Loucy (cell line): ENCODE measurements at regions not wholly inside any gene's neighbourhood (a gene's known extent, or its start where the extent isn't known, plus 50 kb on each side); places are given as distances from the start of the nearest gene placed in this dataset.

Source experiments
- H2AFZ ChIP-seq: fragments of 200-600 bp; sonication (generic); 2 replicates; pipeline ENCODE4 v1.6.0; 2016; ENCODE audit warnings: antibody characterized with exemption, mild to moderate bottlenecking, low read length, moderate library complexity
- H3F3A ChIP-seq: fragments of 200-600 bp; 2 replicates; pipeline ENCODE4 v1.6.0; 2016; ENCODE audit warnings: antibody characterized with exemption, low read depth, mild to moderate bottlenecking
- H3K27me3 ChIP-seq: fragments of 200-600 bp; sonication (generic); 2 replicates; pipeline ENCODE4 v1.6.1; 2014; ENCODE audit warnings: low read length, mild to moderate bottlenecking; ENCODE audit not compliant: insufficient read depth, poor library complexity, severe bottlenecking
- H3K36me3 ChIP-seq: fragments of 200-600 bp; sonication (generic); 2 replicates; pipeline ENCODE4 v1.6.1; 2016; ENCODE audit warnings: low read length; ENCODE audit not compliant: insufficient read depth
- H3K4me1 ChIP-seq: fragments of 200-600 bp; sonication (generic); 2 replicates; pipeline ENCODE4 v1.5.1; 2014; ENCODE audit warnings: low read length, mild to moderate bottlenecking; ENCODE audit not compliant: insufficient read depth, poor library complexity, severe bottlenecking
- H3K4me2 ChIP-seq: fragments of 200-600 bp; sonication (generic); 2 replicates; pipeline ENCODE4 v1.6.0; 2014; ENCODE audit warnings: antibody characterized with exemption, low read length, low read depth, mild to moderate bottlenecking; ENCODE audit not compliant: poor library complexity, severe bottlenecking
- H3K4me3 ChIP-seq: fragments of 200-600 bp; sonication (generic); 2 replicates; pipeline ENCODE4 v1.5.1; 2014; ENCODE audit warnings: low read length, mild to moderate bottlenecking, mixed read lengths; ENCODE audit not compliant: poor library complexity, severe bottlenecking
- H3K79me2 ChIP-seq: fragments of 200-600 bp; sonication (generic); 2 replicates; pipeline ENCODE4 v1.6.1; 2014; ENCODE audit warnings: low read length; ENCODE audit not compliant: insufficient read depth
- H3K9ac ChIP-seq: fragments of 200-600 bp; sonication (generic); 2 replicates; pipeline ENCODE4 v1.6.0; 2014; ENCODE audit warnings: mild to moderate bottlenecking, low read depth, low read length, moderate library complexity; ENCODE audit not compliant: poor library complexity, severe bottlenecking
- H3K9me2 ChIP-seq: fragments of 200-600 bp; sonication (generic); replicated peaks from 2 replicates; pipeline ENCODE4 v1.6.1; 2016; ENCODE audit warnings: low read depth, low read length, mixed read lengths
- H3K9me3 ChIP-seq: fragments of 200-600 bp; sonication (generic); 2 replicates; pipeline ENCODE4 v1.6.1; 2014; ENCODE audit warnings: mild to moderate bottlenecking, antibody characterized with exemption, low read length, low read depth; ENCODE audit not compliant: insufficient read depth
- H4K20me1 ChIP-seq: fragments of 200-600 bp; sonication (generic); 2 replicates; pipeline ENCODE4 v1.6.0; 2014; ENCODE audit warnings: antibody characterized with exemption, low read length, mild to moderate bottlenecking; ENCODE audit not compliant: insufficient read depth, poor library complexity, severe bottlenecking
- EZH2phosphoT487 ChIP-seq: fragments of 200-600 bp; IDR thresholded peaks from 2 replicates; pipeline ENCODE4 v1.6.1; 2018; ENCODE audit warnings: antibody characterized with exemption, mild to moderate bottlenecking, moderate library complexity, borderline replicate concordance
- TF ChIP-seq, protein P1 (sequence below): fragments of 200-600 bp; sonication (generic); conservative IDR thresholded peaks from 2 replicates; pipeline ENCODE4 v1.5.1; 2014; ENCODE audit warnings: mild to moderate bottlenecking, antibody characterized with exemption, low read length

DNA sequence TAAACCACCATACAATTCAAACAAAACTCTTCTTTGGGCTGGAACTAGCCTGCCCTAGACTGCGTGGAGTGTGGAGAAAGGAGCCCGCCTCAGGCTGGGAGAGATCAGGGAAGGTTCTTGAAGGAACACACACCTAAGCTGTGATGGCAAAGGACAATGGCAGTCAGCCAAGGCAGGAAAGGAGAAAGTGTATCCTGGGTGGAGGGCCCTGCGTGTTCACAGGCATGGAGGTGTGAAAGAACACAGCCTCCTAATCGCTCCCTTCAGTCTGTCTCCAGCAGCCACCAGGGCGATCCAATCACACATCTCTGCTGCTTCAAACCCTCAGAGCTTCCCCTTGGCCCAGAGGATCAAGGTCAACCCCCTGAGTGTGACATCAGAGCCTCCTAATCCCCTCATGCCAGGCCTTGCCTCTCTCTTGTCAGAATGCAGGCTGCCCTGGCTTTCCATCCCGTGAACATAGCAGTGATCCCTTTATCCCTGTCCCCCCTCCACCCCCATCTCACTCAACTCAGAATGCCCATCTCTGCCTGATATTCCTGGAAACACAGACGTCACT lies 173.0 kb downstream of the KATNIP start:
- no peak overlapping the region for H2AFZ ChIP-seq
- no peak overlapping the region for H3K4me2 ChIP-seq
- H3K9me3 ChIP-seq: no peaks in the 10 kb centered on the region
- no peaks in the 10 kb centered on the region for H3K27me3 ChIP-seq
- no peak overlapping the region for H3K4me3 ChIP-seq
- H3K9me2 ChIP-seq: no peaks in the 10 kb centered on the region
- H4K20me1 ChIP-seq: no peaks in the 10 kb centered on the region
- H3K9ac ChIP-seq: no peak overlapping the region
- no peak for TF ChIP-seq EZH2phosphoT487
- TF ChIP-seq, protein P1, sequence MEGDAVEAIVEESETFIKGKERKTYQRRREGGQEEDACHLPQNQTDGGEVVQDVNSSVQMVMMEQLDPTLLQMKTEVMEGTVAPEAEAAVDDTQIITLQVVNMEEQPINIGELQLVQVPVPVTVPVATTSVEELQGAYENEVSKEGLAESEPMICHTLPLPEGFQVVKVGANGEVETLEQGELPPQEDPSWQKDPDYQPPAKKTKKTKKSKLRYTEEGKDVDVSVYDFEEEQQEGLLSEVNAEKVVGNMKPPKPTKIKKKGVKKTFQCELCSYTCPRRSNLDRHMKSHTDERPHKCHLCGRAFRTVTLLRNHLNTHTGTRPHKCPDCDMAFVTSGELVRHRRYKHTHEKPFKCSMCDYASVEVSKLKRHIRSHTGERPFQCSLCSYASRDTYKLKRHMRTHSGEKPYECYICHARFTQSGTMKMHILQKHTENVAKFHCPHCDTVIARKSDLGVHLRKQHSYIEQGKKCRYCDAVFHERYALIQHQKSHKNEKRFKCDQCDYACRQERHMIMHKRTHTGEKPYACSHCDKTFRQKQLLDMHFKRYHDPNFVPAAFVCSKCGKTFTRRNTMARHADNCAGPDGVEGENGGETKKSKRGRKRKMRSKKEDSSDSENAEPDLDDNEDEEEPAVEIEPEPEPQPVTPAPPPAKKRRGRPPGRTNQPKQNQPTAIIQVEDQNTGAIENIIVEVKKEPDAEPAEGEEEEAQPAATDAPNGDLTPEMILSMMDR: no peak
- H3F3A ChIP-seq: no peaks in the 10 kb centered on the region
- H3K79me2 ChIP-seq: no peaks in the 10 kb centered on the region
- H3K4me1 ChIP-seq: no peaks in the 10 kb centered on the region
- no peaks in the 10 kb centered on the region for H3K36me3 ChIP-seq

DNA sequence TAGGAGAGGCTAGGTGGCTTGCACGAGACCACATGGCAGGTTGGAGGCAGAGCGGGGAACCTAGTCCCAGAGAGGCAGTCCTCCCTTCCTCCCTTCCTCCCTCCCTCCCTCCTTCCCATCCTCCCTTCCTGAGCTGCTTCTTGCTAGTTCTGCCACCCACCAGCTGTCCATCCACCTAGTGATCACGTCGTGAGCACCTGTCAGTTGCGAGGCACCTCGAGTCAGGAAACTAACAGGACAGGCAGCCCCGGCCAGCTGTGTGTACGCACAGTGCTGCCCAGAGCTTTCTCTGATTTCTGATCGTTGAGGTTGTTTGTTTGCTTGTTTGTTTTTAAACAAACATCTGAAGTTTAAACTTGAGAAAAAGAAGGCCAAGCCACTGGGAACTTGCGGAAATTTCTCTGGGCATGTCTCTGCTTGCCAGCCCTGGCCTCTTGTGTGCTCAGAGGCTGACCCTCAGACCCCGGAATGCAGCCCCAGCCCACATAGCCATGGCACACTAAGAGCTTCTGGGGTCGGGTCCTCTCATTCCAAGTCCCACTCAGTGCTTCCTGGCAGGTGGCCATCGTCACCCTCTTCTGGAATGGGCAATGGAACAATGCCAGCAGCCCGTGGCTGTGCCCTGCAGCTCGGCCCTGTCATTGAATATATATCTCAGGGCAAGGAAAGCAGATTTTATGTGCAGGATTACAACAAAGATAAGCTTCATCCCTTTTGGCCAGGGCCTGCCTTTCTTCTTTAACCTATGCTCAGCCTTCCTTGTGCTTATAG lies 174.0 kb downstream of the KATNIP start:
- no peak overlapping the region for H3K4me3 ChIP-seq
- no peaks in the 10 kb centered on the region for H3K27me3 ChIP-seq
- no peaks in the 10 kb centered on the region for H3K79me2 ChIP-seq
- H3K9me3 ChIP-seq: no peaks in the 10 kb centered on the region
- no peaks in the 10 kb centered on the region for H3K9me2 ChIP-seq
- H4K20me1 ChIP-seq: no peaks in the 10 kb centered on the region
- H3K4me1 ChIP-seq: no peaks in the 10 kb centered on the region
- no peak overlapping the region for H3K4me2 ChIP-seq
- TF ChIP-seq, protein P1: no peak
- no peak for TF ChIP-seq EZH2phosphoT487
- H3K36me3 ChIP-seq: no peaks in the 10 kb centered on the region
- no peak overlapping the region for H3K9ac ChIP-seq
- H2AFZ ChIP-seq: no peak overlapping the region
- H3F3A ChIP-seq: no peaks in the 10 kb centered on the region

DNA sequence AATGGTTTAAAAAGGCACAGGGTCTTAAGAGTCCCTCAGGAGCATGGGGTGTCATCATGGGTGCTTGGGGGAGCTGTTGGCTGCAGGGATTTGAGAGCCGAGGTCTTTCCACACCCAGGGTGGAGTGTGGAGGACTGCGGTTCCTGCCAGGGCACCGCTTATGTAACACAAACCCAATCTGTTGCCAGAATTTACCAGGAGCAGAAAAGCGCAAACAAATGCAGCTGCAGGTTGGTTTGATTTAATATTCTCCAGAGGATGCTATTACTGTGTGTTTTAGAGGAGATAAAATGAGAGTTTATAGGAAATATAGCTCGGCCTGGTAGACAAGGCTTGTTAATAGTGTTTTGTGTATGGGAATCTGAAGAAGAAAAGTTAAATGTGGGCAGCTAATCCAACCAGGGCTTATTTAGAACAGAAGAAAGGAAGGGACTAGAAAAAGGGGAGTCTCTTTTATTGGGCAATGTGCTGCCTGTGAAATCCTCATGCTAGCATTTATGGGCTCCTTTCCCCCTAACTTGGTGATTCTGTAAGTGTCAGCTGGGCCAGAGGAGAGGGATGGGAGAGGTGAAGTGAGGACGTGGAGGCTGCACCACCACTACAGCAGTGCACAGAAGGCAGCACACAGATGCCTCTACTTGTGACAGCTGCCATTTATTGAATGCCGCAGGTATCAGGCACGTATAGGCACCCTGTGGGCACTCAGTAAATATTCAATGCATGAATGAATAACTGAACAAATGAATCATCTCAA lies 174.7 kb downstream of the KATNIP start:
- Histone ChIP-seq H3K9me3 (no peaks in the 10 kb centered on the region), H3K27me3 (no peaks in the 10 kb centered on the region), H3F3A (no peaks in the 10 kb centered on the region), H3K4me2 (no peak overlapping the region), H3K4me3 (no peak overlapping the region), H4K20me1 (no peaks in the 10 kb centered on the region), H2AFZ (no peak overlapping the region), H3K36me3 (no peaks in the 10 kb centered on the region), H3K9ac (no peak overlapping the region), H3K9me2 (no peaks in the 10 kb centered on the region), H3K79me2 (no peaks in the 10 kb centered on the region), H3K4me1 (no peaks in the 10 kb centered on the region)
- TF ChIP-seq, protein P1: no peak
- no peak for TF ChIP-seq EZH2phosphoT487
